ENCODE measurements at regions not wholly inside any gene's neighbourhood (a gene's known extent, or its start where the extent isn't known, plus 50 kb on each side); places are given as distances from the start of the nearest gene placed in this dataset.

- DNase-seq (ENCODE audit: low spot score): no peak
These were observed 106.7 kb upstream of the IER5L start for GRCh38 chr9:129284607-129285291.

GRCh38 chr9:129283705-129284606 lies 105.9 kb upstream of the IER5L start:
- DNase-seq (ENCODE audit: low spot score): no peak

DNA sequence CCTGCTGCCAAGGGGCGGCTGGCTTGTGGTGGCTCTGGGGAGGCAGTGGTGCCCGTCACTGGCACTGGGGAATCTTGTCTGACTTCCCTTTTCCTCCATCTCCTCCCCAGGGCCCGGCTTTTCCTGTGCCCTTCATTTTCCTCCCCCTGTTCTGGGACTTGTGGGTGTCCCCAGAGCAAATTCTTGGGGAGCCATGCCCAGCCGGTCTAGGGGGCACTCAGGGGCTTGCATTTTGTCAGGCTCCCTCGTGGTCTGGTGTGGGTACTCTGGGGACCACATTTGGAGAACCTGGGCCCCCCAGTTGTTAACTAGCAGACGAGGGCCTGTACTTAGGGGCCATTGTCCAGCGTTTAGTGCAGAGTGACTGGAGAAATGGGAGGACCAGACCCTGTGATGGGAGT lies 105.2 kb upstream of the IER5L start:
- DNase-seq (ENCODE audit: low spot score): no peak

GRCh38 chr9:129282731-129283211 lies 104.7 kb upstream of the IER5L start:
- no peak for DNase-seq (ENCODE audit: low spot score)

DNA sequence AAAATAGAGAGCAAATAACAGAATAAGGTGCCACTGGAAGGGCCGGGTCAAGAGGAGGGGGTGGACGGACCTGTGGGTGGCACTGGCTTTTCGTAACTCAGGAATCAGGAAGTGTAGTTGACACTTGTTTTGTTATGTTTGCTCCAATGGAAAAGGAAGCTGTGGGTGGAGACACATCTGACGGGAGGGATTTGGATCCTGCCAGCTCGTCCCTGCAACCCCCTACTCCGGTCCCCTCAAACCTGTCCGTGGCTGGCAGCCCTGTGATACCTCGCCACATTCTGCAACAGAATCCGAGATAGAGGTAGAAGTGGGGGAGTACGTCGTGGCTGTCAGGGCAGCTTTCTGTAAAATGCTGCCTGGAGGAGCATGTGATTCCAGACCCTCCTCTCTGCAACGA lies 104.2 kb upstream of the IER5L start:
- DNase-seq (ENCODE audit: low spot score): no peak

DNA sequence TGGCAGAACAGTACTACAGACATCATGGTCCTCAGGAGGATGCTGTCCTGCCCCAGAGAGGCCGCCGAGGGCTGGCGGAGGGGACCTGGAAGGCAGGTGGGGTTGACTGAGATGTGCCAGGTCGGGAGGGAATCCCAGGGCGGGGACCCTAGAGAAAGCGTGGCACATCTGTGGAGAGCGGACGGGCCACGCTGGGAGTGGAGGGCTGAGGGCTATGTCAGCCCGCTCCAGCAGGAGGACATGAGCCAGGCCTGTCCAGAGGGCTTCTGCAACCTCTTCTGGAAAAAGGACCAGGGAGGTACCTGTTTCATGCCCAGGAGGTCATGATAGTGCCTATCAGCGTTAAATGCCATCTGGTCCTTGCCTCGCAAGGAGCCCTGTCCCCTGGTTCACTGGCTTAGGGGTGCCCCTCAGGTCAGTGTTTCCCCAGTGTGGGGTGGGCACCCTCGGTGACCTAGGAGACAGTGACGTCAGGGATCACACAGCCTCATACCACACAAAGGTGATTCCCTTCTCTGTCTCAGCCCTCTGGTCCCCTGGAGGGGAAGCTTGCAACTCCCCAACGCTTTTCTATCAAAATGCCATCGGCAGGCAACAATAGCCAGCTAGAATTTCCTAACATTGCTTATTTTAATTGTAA lies 103.6 kb upstream of the IER5L start:
- peak; percentile 1 for DNase-seq (ENCODE audit: low spot score)

DNA sequence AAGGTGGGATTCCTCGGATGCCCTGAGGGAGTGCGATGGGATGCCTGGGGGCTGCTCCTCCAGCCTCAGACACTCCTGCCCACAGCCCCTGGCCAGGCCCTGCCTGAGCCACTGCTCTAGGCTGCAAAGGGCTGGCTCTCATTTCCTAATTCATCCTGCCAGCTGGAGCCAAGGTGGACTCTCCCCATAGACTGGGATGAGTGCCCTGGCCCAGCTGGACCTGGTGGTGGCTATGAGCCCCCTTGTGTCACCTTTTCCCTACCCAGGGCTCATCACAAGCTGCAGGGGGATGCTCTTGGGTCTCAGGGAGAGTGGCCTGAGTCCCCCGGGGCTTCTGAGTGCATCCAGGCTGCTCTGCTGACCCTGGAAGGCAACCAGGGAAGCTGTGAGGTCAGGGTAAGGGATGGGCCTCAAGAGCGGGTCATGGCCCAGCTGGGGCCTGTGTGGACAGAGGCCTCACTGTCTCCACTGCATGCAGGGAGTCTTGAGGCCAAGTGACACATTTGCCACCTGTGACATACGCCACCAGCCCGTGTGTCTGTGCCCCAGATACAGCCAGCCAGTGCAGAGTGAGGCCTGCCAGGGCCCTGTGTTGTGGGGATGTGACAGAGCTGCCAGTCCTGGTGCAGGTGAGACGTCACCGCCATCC lies 102.7 kb upstream of the IER5L start:
- peak; percentile 5 for DNase-seq (ENCODE audit: low spot score)

DNA sequence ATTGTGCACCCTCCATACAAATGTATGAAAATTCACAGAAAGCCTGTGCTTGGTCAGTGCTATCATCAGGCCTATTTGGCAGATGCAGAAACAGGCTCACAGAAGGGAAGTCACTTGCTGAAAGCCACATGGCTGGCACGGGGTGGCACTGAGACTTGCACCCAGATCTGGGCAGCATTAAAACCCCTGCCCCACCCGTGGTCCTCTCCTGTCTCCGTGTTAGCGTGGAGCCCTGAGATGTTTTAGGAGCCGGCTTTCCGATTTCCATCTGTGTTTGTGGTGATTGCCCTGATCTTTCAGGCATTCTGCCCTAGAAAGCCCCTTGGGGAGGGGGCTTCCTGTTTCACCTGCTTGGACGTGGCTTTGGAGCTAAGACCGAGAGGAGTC lies 102.2 kb upstream of the IER5L start:
- no peak for DNase-seq (ENCODE audit: low spot score)

DNA sequence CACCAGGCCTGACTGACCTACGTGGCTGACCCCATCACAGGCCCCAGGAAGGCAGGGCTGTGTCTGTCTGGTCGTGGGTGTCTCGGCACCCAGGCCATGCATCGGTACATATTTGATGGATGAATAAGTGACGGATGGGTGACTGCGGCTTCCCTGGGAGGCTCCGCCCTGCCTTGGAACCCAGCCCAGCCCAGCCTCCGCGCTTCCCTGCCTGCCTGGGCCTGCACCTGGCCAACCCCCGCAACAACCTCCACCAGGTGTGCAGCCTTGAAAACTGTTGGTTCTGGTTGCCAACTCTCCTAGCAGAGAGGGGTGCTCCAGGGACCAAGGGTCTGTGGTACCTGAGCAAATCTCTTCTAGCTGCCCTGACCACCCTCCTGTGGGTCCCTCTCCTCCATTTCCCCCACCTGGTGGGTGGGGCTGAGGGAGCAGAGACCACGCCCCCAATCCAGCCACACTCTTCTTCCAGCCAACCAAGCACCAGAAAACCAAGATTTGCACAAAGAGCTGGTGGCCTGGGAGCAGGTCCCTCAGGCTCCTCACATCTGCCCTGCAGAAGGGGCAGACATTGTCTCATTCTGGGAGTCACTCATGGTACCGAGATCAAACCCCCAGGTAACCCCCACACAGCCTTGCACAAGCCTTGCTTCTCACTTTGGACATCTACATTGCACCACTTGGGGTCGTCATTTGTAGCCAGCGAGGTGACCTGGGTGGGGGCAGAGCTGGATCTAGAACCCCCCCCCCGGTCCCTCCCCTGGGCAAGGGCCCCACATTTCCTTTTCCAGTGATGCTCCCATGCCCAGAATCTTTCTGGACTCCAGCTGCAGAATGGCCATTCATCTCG lies 100.6 kb upstream of the IER5L start:
- no peak for DNase-seq (ENCODE audit: low spot score)

GRCh38 chr9:129276486-129277230 lies 98.6 kb upstream of the IER5L start:
- no peak for DNase-seq (ENCODE audit: low spot score)

- no peak for DNase-seq (ENCODE audit: low spot score)
These were observed 97.7 kb upstream of the IER5L start for GRCh38 chr9:129275626-129276247.

- no peak for DNase-seq (ENCODE audit: low spot score)
These were observed 96.1 kb upstream of the IER5L start for GRCh38 chr9:129273941-129274684.

- DNase-seq (ENCODE audit: low spot score): no peak
These were observed 95.3 kb upstream of the IER5L start for GRCh38 chr9:129273136-129273895.

- no peak for DNase-seq (ENCODE audit: low spot score)
These were observed 94.4 kb upstream of the IER5L start for GRCh38 chr9:129272348-129273025.

DNA sequence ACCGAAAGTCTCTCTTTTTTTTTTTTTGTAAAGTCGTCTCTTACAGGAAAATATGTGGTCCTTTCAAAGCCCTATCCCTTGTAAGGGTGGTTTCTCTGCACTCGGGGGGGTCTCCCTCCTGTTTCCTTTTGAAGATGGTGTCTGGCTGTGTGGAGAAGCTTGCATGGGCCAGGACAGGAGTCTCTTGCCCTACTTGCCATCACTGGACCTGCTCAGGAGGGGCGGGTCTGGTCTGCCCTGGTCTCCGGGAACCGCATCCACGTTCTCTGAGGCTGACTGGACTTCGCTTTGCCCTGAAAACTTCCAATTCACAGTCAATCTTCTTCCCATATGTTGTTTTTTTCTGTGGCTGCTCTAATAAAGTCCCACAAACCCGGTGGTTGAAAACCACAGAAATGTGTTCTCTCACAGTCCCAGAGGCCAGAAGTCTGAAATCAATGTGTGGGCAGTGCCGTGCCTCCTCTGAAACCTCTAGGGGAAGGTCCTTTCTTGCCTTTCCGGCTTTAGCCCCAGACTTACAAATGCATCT lies 92.9 kb upstream of the IER5L start:
- DNase-seq (ENCODE audit: low spot score): no peak

- no peak for DNase-seq (ENCODE audit: low spot score)
These were observed 92.1 kb upstream of the IER5L start for GRCh38 chr9:129270205-129270604.

- no peak for DNase-seq (ENCODE audit: low spot score)
These were observed 89.1 kb upstream of the IER5L start for GRCh38 chr9:129267141-129267540.

- DNase-seq (ENCODE audit: low spot score): no peak
These were observed 88.5 kb upstream of the IER5L start for GRCh38 chr9:129266536-129266935.
